ENCODE measurements at regions not wholly inside any gene's neighbourhood (a gene's known extent, or its start where the extent isn't known, plus 50 kb on each side); places are given as distances from the start of the nearest gene placed in this dataset.

GRCh38 chr5:81855591-81855990, 104.7 kb upstream of the SSBP2 start:
- TF ChIP-seq NFE2L1 (CRISPR knock-in tag; IDR thresholded peaks at IDR 0.05; ENCODE audit: borderline replicate concordance), result no peak
- TF ChIP-seq, protein P1, sequence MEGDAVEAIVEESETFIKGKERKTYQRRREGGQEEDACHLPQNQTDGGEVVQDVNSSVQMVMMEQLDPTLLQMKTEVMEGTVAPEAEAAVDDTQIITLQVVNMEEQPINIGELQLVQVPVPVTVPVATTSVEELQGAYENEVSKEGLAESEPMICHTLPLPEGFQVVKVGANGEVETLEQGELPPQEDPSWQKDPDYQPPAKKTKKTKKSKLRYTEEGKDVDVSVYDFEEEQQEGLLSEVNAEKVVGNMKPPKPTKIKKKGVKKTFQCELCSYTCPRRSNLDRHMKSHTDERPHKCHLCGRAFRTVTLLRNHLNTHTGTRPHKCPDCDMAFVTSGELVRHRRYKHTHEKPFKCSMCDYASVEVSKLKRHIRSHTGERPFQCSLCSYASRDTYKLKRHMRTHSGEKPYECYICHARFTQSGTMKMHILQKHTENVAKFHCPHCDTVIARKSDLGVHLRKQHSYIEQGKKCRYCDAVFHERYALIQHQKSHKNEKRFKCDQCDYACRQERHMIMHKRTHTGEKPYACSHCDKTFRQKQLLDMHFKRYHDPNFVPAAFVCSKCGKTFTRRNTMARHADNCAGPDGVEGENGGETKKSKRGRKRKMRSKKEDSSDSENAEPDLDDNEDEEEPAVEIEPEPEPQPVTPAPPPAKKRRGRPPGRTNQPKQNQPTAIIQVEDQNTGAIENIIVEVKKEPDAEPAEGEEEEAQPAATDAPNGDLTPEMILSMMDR (CRISPR knock-in tag; IDR thresholded peaks at IDR 0.05), result no peak

Data from HepG2 (cell line).